ENCODE measurements at regions not wholly inside any gene's neighbourhood (a gene's known extent, or its start where the extent isn't known, plus 50 kb on each side); places are given as distances from the start of the nearest gene placed in this dataset.

- no peak for TF ChIP-seq EGR1 (IDR thresholded peaks at IDR 0.05; ENCODE audit: low read depth)
- TF ChIP-seq MAX (IDR thresholded peaks at IDR 0.05), result no peak
- TF ChIP-seq ELF1 (IDR thresholded peaks at IDR 0.05; ENCODE audit: borderline replicate concordance, low read depth), result no peak
- TF ChIP-seq RAD21 (IDR thresholded peaks at IDR 0.05; ENCODE audit: low read depth), result no peak
- TF ChIP-seq CBX3 (IDR thresholded peaks at IDR 0.05; ENCODE audit: low read depth), result no peak
- TF ChIP-seq ZBTB33 (IDR thresholded peaks at IDR 0.05; ENCODE audit: extremely low read depth, insufficient replicate concordance, low read length), result no peak
Measured at GRCh38 chr1:181392613-181393220, 90.6 kb upstream of the CACNA1E start (continued).

GRCh38 chr1:181394766-181395165 is 88.6 kb upstream of the CACNA1E start:
- ChIA-PET POLR2A (no interaction called here), RAD21 (ENCODE audit: low non-redundant PET in 1 of 2, low total read pairs in 2 of 2, uncharacterized antibody in 2 of 2, unreplicated experiment in 2 of 2) (no interaction called here), CTCF (no interaction called here)
- Histone ChIP-seq H4K20me1 (ENCODE audit: insufficient read depth) (no peaks in the 10 kb centered on the region), H3K9me2 (ENCODE audit: insufficient read depth) (no peaks in the 10 kb centered on the region), H3K4me2 (ENCODE audit: low read length) (no peak overlapping the region), H3K36me3 (ENCODE audit: control insufficient read depth in 1 of 2, insufficient read depth in 2 of 2, low read length in 2 of 2) (no peaks in the 10 kb centered on the region), H3K9ac (ENCODE audit: low read length) (no peak overlapping the region), H3K9me3 (ENCODE audit: control insufficient read depth in 1 of 2, insufficient read depth in 1 of 2, low read depth in 1 of 2, low read length in 2 of 2) (no peaks in the 10 kb centered on the region), H3K79me2 (ENCODE audit: insufficient read depth, low read length) (no peaks in the 10 kb centered on the region), H3K4me1 (ENCODE audit: control insufficient read depth in 1 of 2, insufficient read depth in 2 of 2, low read length in 2 of 2) (peaks cover 2 to 11% of the 10 kb centered on the region in 2 experiments; a peak in 2 of 4 replicates), H3K27me3 (ENCODE audit: insufficient read depth, low read length) (no peaks in the 10 kb centered on the region; the same call in none of the 2 replicates), H3K4me3 (replicated peaks in 1 of 2; ENCODE audit: low read depth in 1 of 2, low read length in 2 of 2) (no peak overlapping the region), H3K27ac (ENCODE audit: low read depth, low read length) (no peak overlapping the region), H2AFZ (ENCODE audit: low read depth, low read length, poor library complexity, severe bottlenecking) (no peak overlapping the region)
- TF ChIP-seq YY1 (IDR thresholded peaks at IDR 0.05; ENCODE audit: extremely low read depth, insufficient replicate concordance, low read depth, low read length) (no peak), ATF3 (IDR thresholded peaks at IDR 0.05) (no peak), POLR2A (IDR thresholded peaks at IDR 0.05; ENCODE audit: borderline replicate concordance, extremely low read depth, insufficient read depth, insufficient read length) (no peak), ZBTB33 (IDR thresholded peaks at IDR 0.05; ENCODE audit: extremely low read depth, insufficient replicate concordance, low read length) (no peak), REST (IDR thresholded peaks at IDR 0.05; ENCODE audit: low read depth) (no peak), JUND (IDR thresholded peaks at IDR 0.05) (no peak), ZNF274 (IDR thresholded peaks at IDR 0.05; ENCODE audit: low read depth, low read length) (no peak), SP1 (IDR thresholded peaks at IDR 0.05; ENCODE audit: low read depth) (no peak), EZH2 (IDR thresholded peaks at IDR 0.05) (no peak), CEBPB (IDR thresholded peaks at IDR 0.05; ENCODE audit: low read depth) (no peak), MAX (IDR thresholded peaks at IDR 0.05) (no peak), EZH2phosphoT487 (IDR thresholded peaks at IDR 0.05; ENCODE audit: borderline replicate concordance) (no peak), ELF1 (IDR thresholded peaks at IDR 0.05; ENCODE audit: borderline replicate concordance, low read depth) (no peak), RAD21 (IDR thresholded peaks at IDR 0.05; ENCODE audit: low read depth) (no peak), ZFX (IDR thresholded peaks at IDR 0.05) (no peak), FOSL1 (IDR thresholded peaks at IDR 0.05; ENCODE audit: low read depth) (no peak)
- no TSS peak for BruUV-seq (replicated peaks)
- DNase-seq (ENCODE audit: low read depth, low spot score) (no peak), ATAC-seq (no peak)
- intact Hi-C loops (cut with micrococcal nuclease), result no loop called here
